ENCODE measurements at regions not wholly inside any gene's neighbourhood (a gene's known extent, or its start where the extent isn't known, plus 50 kb on each side); places are given as distances from the start of the nearest gene placed in this dataset.
"Not testable (repeated sequence)": the region's sequence is repeated elsewhere in the genome, so short reads cannot be mapped to it uniquely, and the experiment has no call there.

DNA sequence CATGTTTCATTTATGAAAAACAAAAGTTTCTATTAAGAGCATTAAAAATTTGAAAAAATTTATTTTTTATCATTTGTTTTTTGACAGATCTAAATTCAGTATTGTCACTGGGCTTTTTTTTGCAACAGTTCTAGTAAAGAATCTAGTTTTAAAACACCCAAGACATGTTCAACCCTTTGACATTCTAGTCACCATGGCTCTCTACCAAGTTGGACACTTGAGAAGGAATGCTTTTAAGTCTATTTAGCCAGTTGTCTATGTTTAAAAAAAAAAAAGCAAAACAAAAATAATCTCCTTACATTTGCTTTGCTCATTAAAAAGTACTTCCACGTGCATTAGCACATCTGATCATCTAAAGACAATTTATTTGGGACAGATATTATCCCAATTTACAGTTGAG lies 417.5 kb downstream of the RSL24D1 start:
- H3K9me2 ChIP-seq (replicated peaks; ENCODE audit: low read length) = no peaks in the 10 kb centered on the region

DNA sequence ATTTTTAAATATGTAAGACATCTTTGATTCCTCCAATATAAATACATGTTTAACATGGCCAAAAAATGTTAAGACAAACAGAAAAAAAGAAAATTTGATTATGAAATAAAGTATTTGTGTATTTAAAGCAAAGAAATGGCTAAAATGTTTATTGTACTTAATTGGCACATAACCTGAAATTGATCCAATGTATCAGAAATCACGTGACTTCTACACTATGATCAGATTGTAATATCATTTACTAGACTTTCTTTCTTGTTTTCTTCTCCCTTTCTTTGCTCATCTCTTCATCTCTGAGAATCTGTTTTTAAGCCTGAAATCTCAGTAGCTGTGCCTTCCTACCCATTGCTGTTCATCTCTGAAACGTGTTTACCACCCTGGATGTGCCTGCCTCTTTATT lies 420.3 kb downstream of the RSL24D1 start:
- H3K4me3 ChIP-seq (ENCODE audit: low read length) = no peak overlapping the region
- no peak overlapping the region for H3K9ac ChIP-seq (ENCODE audit: low read length)
- no peak overlapping the region for H3K4me2 ChIP-seq (ENCODE audit: low read length)
- intact Hi-C loops (cut with micrococcal nuclease) = no loop called here
- TF ChIP-seq EZH2 (IDR thresholded peaks at IDR 0.05; ENCODE audit: low read length, unreplicated experiment) (no peak), EZH2phosphoT487 (IDR thresholded peaks at IDR 0.05; ENCODE audit: borderline replicate concordance, low read length) (no peak)
- TF ChIP-seq, protein P1, sequence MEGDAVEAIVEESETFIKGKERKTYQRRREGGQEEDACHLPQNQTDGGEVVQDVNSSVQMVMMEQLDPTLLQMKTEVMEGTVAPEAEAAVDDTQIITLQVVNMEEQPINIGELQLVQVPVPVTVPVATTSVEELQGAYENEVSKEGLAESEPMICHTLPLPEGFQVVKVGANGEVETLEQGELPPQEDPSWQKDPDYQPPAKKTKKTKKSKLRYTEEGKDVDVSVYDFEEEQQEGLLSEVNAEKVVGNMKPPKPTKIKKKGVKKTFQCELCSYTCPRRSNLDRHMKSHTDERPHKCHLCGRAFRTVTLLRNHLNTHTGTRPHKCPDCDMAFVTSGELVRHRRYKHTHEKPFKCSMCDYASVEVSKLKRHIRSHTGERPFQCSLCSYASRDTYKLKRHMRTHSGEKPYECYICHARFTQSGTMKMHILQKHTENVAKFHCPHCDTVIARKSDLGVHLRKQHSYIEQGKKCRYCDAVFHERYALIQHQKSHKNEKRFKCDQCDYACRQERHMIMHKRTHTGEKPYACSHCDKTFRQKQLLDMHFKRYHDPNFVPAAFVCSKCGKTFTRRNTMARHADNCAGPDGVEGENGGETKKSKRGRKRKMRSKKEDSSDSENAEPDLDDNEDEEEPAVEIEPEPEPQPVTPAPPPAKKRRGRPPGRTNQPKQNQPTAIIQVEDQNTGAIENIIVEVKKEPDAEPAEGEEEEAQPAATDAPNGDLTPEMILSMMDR (conservative IDR thresholded peaks at IDR 0.05; ENCODE audit: low read depth, low read length) = no peak
- BruUV-seq (replicated peaks) = no TSS peak
- H3K36me3 ChIP-seq (ENCODE audit: low read depth, low read length) = no peaks in the 10 kb centered on the region
- CTCF ChIA-PET = no interaction called here
- H4K20me1 ChIP-seq (ENCODE audit: low read length) = no peaks in the 10 kb centered on the region
- no peaks in the 10 kb centered on the region for H3K4me1 ChIP-seq (ENCODE audit: insufficient read depth, low read length)
- H2AFZ ChIP-seq (ENCODE audit: low read length) = no peak overlapping the region
- no peak overlapping the region for H3K27ac ChIP-seq (ENCODE audit: low read length)
- POLR2A ChIA-PET (ENCODE audit: unreplicated experiment) = no interaction called here
- H3K27me3 ChIP-seq (ENCODE audit: low read length) = 0 out of 2 replicates have a peak, but pooled peaks cover 7% of the 10 kb centered on the region
- DNase-seq (no peak), ATAC-seq (no peak)
- no peaks in the 10 kb centered on the region for H3K79me2 ChIP-seq (ENCODE audit: low read length)
- no peaks in the 10 kb centered on the region for H3K9me3 ChIP-seq (ENCODE audit: low read length)
- no peaks in the 10 kb centered on the region for H3F3A ChIP-seq (ENCODE audit: low read length, unreplicated experiment)
- no peaks in the 10 kb centered on the region for H3K9me2 ChIP-seq (replicated peaks; ENCODE audit: low read length)

More for the DNA sequence above, 417.5 kb downstream of the RSL24D1 start:
- ATAC-seq (no peak), DNase-seq (no peak)
- TF ChIP-seq, protein P1 (conservative IDR thresholded peaks at IDR 0.05; ENCODE audit: low read depth, low read length) = no peak
- TF ChIP-seq EZH2phosphoT487 (IDR thresholded peaks at IDR 0.05; ENCODE audit: borderline replicate concordance, low read length) = no peak
- no peak for TF ChIP-seq EZH2 (IDR thresholded peaks at IDR 0.05; ENCODE audit: low read length, unreplicated experiment)
- Histone ChIP-seq H3K27me3 (ENCODE audit: low read length) (0 out of 2 replicates have a peak, but pooled peaks cover 7% of the 10 kb centered on the region), H3K4me3 (ENCODE audit: low read length) (no peak overlapping the region), H3K27ac (ENCODE audit: low read length) (no peak overlapping the region), H3K9me3 (ENCODE audit: low read length) (no peaks in the 10 kb centered on the region), H4K20me1 (ENCODE audit: low read length) (no peaks in the 10 kb centered on the region), H3K4me2 (ENCODE audit: low read length) (no peak overlapping the region), H3K79me2 (ENCODE audit: low read length) (no peaks in the 10 kb centered on the region), H3K9ac (ENCODE audit: low read length) (no peak overlapping the region), H3K4me1 (ENCODE audit: insufficient read depth, low read length) (no peaks in the 10 kb centered on the region), H3K36me3 (ENCODE audit: low read depth, low read length) (no peaks in the 10 kb centered on the region), H3F3A (ENCODE audit: low read length, unreplicated experiment) (no peaks in the 10 kb centered on the region), H2AFZ (ENCODE audit: low read length) (no peak overlapping the region)
- intact Hi-C loops (cut with micrococcal nuclease) = no loop called here
- ChIA-PET CTCF (no interaction called here), POLR2A (ENCODE audit: unreplicated experiment) (no interaction called here)
- BruUV-seq (replicated peaks) = no TSS peak

DNA sequence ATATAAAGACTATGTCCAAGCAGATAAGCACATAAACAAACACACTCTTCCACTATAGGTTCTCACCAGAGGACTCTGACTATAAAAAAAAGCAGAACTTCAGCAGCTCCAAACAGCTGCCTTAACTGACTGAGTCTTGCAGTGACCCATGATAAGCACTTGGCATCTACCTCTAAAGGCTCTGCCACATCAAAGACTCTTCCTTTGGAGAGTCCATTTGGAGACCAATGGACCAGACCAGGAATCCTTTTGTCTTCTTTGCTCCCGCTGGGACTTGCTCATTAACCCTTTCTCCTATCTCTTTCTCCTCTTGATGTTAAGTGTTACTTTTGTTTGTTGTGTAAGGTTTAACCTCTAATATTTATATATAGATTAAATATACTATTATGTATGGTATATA lies 424.1 kb downstream of the RSL24D1 start:
- H3K79me2 ChIP-seq (ENCODE audit: low read length) = no peaks in the 10 kb centered on the region
- no peak overlapping the region for H2AFZ ChIP-seq (ENCODE audit: low read length)
- TF ChIP-seq, protein P1 (conservative IDR thresholded peaks at IDR 0.05; ENCODE audit: low read depth, low read length) = no peak
- TF ChIP-seq EZH2 (IDR thresholded peaks at IDR 0.05; ENCODE audit: low read length, unreplicated experiment) (no peak), EZH2phosphoT487 (IDR thresholded peaks at IDR 0.05; ENCODE audit: borderline replicate concordance, low read length) (no peak)
- DNase-seq (no peak), ATAC-seq (no peak)
- H3K4me1 ChIP-seq (ENCODE audit: insufficient read depth, low read length) = no peaks in the 10 kb centered on the region
- H3K9me3 ChIP-seq (ENCODE audit: low read length) = no peaks in the 10 kb centered on the region
- no TSS peak for BruUV-seq (replicated peaks)
- no peaks in the 10 kb centered on the region for H3F3A ChIP-seq (ENCODE audit: low read length, unreplicated experiment)
- H3K27ac ChIP-seq (ENCODE audit: low read length) = no peak overlapping the region
- CTCF ChIA-PET = no interaction called here
- no peaks in the 10 kb centered on the region for H4K20me1 ChIP-seq (ENCODE audit: low read length)
- H3K4me3 ChIP-seq (ENCODE audit: low read length) = no peak overlapping the region
- H3K4me2 ChIP-seq (ENCODE audit: low read length) = no peak overlapping the region
- H3K9me2 ChIP-seq (replicated peaks; ENCODE audit: low read length) = no peaks in the 10 kb centered on the region
- no peak overlapping the region for H3K9ac ChIP-seq (ENCODE audit: low read length)
- H3K36me3 ChIP-seq (ENCODE audit: low read depth, low read length) = no peaks in the 10 kb centered on the region
- no peaks in the 10 kb centered on the region for H3K27me3 ChIP-seq (ENCODE audit: low read length)
- intact Hi-C loops (cut with micrococcal nuclease) = no loop called here
- POLR2A ChIA-PET (ENCODE audit: unreplicated experiment) = no interaction called here

DNA sequence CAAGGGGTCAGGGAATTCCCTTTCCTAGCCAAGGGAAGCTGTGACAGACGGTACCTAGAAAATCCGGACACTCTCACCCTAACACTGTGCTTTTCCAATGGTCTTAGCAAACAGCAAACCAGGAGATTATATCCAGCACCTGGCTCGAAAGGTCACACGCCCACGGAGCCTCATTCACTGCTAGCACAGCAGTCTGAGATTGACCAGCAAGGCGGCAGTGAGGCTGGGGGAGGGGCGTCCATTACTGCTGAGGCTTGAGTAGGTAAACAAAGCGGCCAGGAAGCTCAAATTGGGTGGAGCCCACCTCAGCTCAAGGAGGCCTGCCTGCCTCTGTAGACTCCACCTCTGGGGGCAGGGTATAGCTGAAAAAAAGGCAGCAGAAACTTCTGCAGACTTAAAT lies 447.3 kb downstream of the RSL24D1 start:
- intact Hi-C loops (cut with micrococcal nuclease); H3K4me3 ChIP-seq (ENCODE audit: low read length); H3K4me1 ChIP-seq (ENCODE audit: insufficient read depth, low read length); H3K79me2 ChIP-seq (ENCODE audit: low read length); H2AFZ ChIP-seq (ENCODE audit: low read length); CTCF ChIA-PET; H3K27ac ChIP-seq (ENCODE audit: low read length); ATAC-seq; POLR2A ChIA-PET (ENCODE audit: unreplicated experiment); H3K27me3 ChIP-seq (ENCODE audit: low read length); H3F3A ChIP-seq (ENCODE audit: low read length, unreplicated experiment); H3K36me3 ChIP-seq (ENCODE audit: low read depth, low read length); H3K4me2 ChIP-seq (ENCODE audit: low read length); BruUV-seq (replicated peaks); H4K20me1 ChIP-seq (ENCODE audit: low read length); DNase-seq; H3K9me2 ChIP-seq (replicated peaks; ENCODE audit: low read length); H3K9ac ChIP-seq (ENCODE audit: low read length); H3K9me3 ChIP-seq (ENCODE audit: low read length): not testable (repeated sequence)
